ENCODE measurements at regions not wholly inside any gene's neighbourhood (a gene's known extent, or its start where the extent isn't known, plus 50 kb on each side); places are given as distances from the start of the nearest gene placed in this dataset.

DNA sequence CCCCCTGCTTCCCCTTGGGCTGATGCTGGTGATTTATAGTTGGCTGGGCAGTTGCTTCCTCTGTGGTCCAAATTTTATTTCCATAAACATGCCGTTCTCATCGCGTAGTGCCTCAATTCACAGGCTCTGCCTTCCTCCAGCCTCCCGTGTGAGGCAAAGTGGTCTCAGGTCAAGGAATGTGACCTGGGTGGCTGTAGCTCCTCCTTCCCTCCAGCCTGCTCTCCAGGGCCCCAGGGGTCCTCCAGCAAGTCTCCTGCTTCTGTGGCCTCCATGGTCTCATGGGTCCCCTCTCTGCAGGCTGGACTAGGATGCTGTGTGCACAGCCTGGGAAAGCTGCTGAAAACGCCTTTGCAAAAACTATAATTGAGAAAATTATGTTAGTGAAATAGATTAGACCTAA lies 694.1 kb downstream of the BRD1 start:
- H3K27ac ChIP-seq = no peak overlapping the region
- H3K9me3 ChIP-seq (replicated peaks in 1 of 3) = no peaks in the 10 kb centered on the region
- 9 to 24% (median 17%) methylated on average over 5 of the region's 5 CpGs for WGBS, 4 donors
- no peaks in the 10 kb centered on the region for H3K36me3 ChIP-seq (replicated peaks in 1 of 2)
- TF ChIP-seq, protein P1, sequence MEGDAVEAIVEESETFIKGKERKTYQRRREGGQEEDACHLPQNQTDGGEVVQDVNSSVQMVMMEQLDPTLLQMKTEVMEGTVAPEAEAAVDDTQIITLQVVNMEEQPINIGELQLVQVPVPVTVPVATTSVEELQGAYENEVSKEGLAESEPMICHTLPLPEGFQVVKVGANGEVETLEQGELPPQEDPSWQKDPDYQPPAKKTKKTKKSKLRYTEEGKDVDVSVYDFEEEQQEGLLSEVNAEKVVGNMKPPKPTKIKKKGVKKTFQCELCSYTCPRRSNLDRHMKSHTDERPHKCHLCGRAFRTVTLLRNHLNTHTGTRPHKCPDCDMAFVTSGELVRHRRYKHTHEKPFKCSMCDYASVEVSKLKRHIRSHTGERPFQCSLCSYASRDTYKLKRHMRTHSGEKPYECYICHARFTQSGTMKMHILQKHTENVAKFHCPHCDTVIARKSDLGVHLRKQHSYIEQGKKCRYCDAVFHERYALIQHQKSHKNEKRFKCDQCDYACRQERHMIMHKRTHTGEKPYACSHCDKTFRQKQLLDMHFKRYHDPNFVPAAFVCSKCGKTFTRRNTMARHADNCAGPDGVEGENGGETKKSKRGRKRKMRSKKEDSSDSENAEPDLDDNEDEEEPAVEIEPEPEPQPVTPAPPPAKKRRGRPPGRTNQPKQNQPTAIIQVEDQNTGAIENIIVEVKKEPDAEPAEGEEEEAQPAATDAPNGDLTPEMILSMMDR (IDR thresholded peaks at IDR 0.05) = no peak
- peak in 1 of 7 donors; percentile 21 for DNase-seq
- H3K4me1 ChIP-seq (replicated peaks in 1 of 2) = no peaks in the 10 kb centered on the region
- no peaks in the 10 kb centered on the region for H3K27me3 ChIP-seq
- intact Hi-C loops (cut with DNase I) = no loop called here
- H3K4me3 ChIP-seq = no peak overlapping the region

- TF ChIP-seq, protein P1 (IDR thresholded peaks at IDR 0.05) = no peak
- TF ChIP-seq POLR2A (IDR thresholded peaks at IDR 0.05) = no peak
- intact Hi-C loops (cut with DNase I) = no loop called here
- DNase-seq = peak in 1 of 7 donors; percentile 11
These were observed 695.7 kb downstream of the BRD1 start for GRCh38 chr22:49132009-49132408.

DNA sequence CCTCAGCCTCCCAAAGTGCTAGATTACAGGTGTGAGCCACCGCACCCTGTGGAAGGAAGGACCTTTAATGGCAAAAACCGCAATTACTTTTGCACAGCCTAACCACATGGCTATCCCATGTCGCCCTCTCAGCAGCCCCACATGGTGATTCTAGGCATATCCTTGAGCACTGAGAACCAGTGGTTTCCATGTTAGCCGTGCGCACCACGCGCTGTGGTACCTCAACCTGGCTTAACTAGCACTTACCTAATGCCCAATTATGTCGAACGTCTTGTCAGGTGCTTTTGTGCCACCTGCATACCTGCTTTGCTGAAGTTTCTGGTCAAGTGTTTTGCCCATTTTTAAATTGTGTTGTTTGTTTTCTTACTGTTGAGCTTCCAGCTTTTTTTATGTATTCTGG lies 697.9 kb downstream of the BRD1 start:
- WGBS, 4 donors = 89 to 93% (median 89%) methylated on average over 9 of the region's 9 CpGs
- peak in 1 of 7 donors; percentile 2 for DNase-seq
- TF ChIP-seq POLR2A (IDR thresholded peaks at IDR 0.05) = no peak
- TF ChIP-seq, protein P1 (IDR thresholded peaks at IDR 0.05) = no peak
- intact Hi-C loops (cut with DNase I) = no loop called here
- H3K4me1 ChIP-seq (replicated peaks in 1 of 2) = no peaks in the 10 kb centered on the region
- no peaks in the 10 kb centered on the region for H3K36me3 ChIP-seq (replicated peaks in 1 of 2)
- H3K27ac ChIP-seq = no peak overlapping the region
- H3K9me3 ChIP-seq (replicated peaks in 1 of 3) = no peaks in the 10 kb centered on the region
- no peak overlapping the region for H3K4me3 ChIP-seq
- no peaks in the 10 kb centered on the region for H3K27me3 ChIP-seq

More at GRCh38 chr22:49132009-49132408, 695.7 kb downstream of the BRD1 start:
- 63 to 71% (median 68%) methylated on average over 9 of the region's 9 CpGs for WGBS, 4 donors
- Histone ChIP-seq H3K4me3 (no peak overlapping the region), H3K36me3 (replicated peaks in 1 of 2) (no peaks in the 10 kb centered on the region), H3K27ac (no peak overlapping the region), H3K27me3 (no peaks in the 10 kb centered on the region), H3K4me1 (replicated peaks in 1 of 2) (no peaks in the 10 kb centered on the region), H3K9me3 (replicated peaks in 1 of 3) (no peaks in the 10 kb centered on the region)

DNA sequence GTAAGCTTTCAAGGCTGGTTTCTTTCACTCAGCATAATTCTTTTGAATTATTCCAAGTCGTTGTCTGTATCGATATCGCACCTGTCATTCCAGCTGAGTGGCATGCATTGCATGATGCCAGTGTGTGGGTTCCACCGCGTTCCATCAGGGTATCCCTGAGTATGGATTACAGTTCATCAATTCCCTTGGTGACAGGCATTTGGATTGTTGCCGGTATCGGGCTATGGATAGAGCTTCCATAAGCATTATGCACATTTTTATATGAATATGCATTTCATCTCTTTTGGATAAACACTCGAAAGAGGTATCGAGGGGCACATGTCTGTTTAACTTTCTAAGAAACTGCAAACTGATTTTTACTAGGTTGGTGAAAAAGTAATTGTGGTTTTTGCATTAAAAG lies 698.8 kb downstream of the BRD1 start:
- WGBS, 4 donors = 88 to 90% (median 89%) methylated on average over 9 of the region's 9 CpGs
- Histone ChIP-seq H3K4me1 (replicated peaks in 1 of 2) (no peaks in the 10 kb centered on the region), H3K27me3 (no peaks in the 10 kb centered on the region), H3K27ac (no peak overlapping the region), H3K36me3 (replicated peaks in 1 of 2) (no peaks in the 10 kb centered on the region), H3K9me3 (replicated peaks in 1 of 3) (no peaks in the 10 kb centered on the region), H3K4me3 (no peak overlapping the region)
- intact Hi-C loops (cut with DNase I) = no loop called here
- DNase-seq = peak in 1 of 7 donors; percentile 7
- no peak for TF ChIP-seq POLR2A (IDR thresholded peaks at IDR 0.05)
- TF ChIP-seq, protein P1 (IDR thresholded peaks at IDR 0.05) = no peak

All from adrenal gland (tissue), 9 donors.